ENCODE measurements at regions not wholly inside any gene's neighbourhood (a gene's known extent, or its start where the extent isn't known, plus 50 kb on each side); places are given as distances from the start of the nearest gene placed in this dataset.

- Histone ChIP-seq H3K79me2 (ENCODE audit: control insufficient read depth, insufficient read depth, low read length) (peaks cover 16% of the 10 kb centered on the region), H3K4me3 (ENCODE audit: low read length) (no peak overlapping the region), H3K79me1 (ENCODE audit: low read length) (peaks cover 6% of the 10 kb centered on the region), H4K5ac (ENCODE audit: low read length) (no peak overlapping the region), H4K8ac (ENCODE audit: low read depth, low read length) (no peak overlapping the region), H3K56ac (ENCODE audit: low read length) (no peak overlapping the region), H2BK120ac (ENCODE audit: low read depth, low read length) (no peak overlapping the region), H3K36me3 (ENCODE audit: control insufficient read depth, insufficient read depth, low read length) (no peaks in the 10 kb centered on the region), H3K4ac (ENCODE audit: low read depth, low read length) (no peak overlapping the region), H3K18ac (ENCODE audit: low read length) (no peak overlapping the region), H3K4me2 (ENCODE audit: low read length) (no peak overlapping the region), H3K9ac (ENCODE audit: low read length) (no peak overlapping the region), H2BK5ac (ENCODE audit: low read length) (no peak overlapping the region), H2BK15ac (replicated peaks; ENCODE audit: low read depth) (no peak overlapping the region), H3K27ac (ENCODE audit: low read depth, low read length) (no peak overlapping the region), H3K23ac (ENCODE audit: low read length) (no peak overlapping the region), H3K27me3 (ENCODE audit: insufficient read depth, low read length, poor library complexity) (no peaks in the 10 kb centered on the region), H3K4me1 (ENCODE audit: control insufficient read depth, low read depth, low read length) (peaks cover 2% of the 10 kb centered on the region), H2AK5ac (ENCODE audit: low read length) (no peak overlapping the region)
- DNase-seq, result no peak
- WGBS (ENCODE audit: extremely low coverage, insufficient coverage, low lambda C conversion rate), result no CpG with 5 or more reads among the region's 4 CpGs
These were observed 60.3 kb downstream of the UTRN start for GRCh38 chr6:144345451-144345850.

- Histone ChIP-seq H3K4me1 (ENCODE audit: control insufficient read depth, low read depth, low read length) (peaks cover 2% of the 10 kb centered on the region), H3K56ac (ENCODE audit: low read length) (no peak overlapping the region), H4K8ac (ENCODE audit: low read depth, low read length) (no peak overlapping the region), H3K4ac (ENCODE audit: low read depth, low read length) (no peak overlapping the region), H3K79me2 (ENCODE audit: control insufficient read depth, insufficient read depth, low read length) (peaks cover 17% of the 10 kb centered on the region), H2AK5ac (ENCODE audit: low read length) (no peak overlapping the region), H3K79me1 (ENCODE audit: low read length) (peaks cover 9% of the 10 kb centered on the region), H2BK15ac (replicated peaks; ENCODE audit: low read depth) (no peak overlapping the region), H3K4me3 (ENCODE audit: low read length) (no peak overlapping the region), H3K27ac (ENCODE audit: low read depth, low read length) (no peak overlapping the region), H4K5ac (ENCODE audit: low read length) (no peak overlapping the region), H3K18ac (ENCODE audit: low read length) (no peak overlapping the region), H3K23ac (ENCODE audit: low read length) (no peak overlapping the region), H2BK5ac (ENCODE audit: low read length) (no peak overlapping the region), H3K36me3 (ENCODE audit: control insufficient read depth, insufficient read depth, low read length) (no peaks in the 10 kb centered on the region), H3K4me2 (ENCODE audit: low read length) (no peak overlapping the region), H2BK120ac (ENCODE audit: low read depth, low read length) (no peak overlapping the region), H3K27me3 (ENCODE audit: insufficient read depth, low read length, poor library complexity) (no peaks in the 10 kb centered on the region), H3K9ac (ENCODE audit: low read length) (no peak overlapping the region)
- WGBS (ENCODE audit: extremely low coverage, insufficient coverage, low lambda C conversion rate), result 100% methylated on average over 1 of the region's 11 CpGs
- peak; percentile 55 for DNase-seq
These were observed 61.7 kb downstream of the UTRN start for GRCh38 chr6:144346719-144347447.

- H3K79me2 ChIP-seq (ENCODE audit: control insufficient read depth, insufficient read depth, low read length), result peaks cover 19% of the 10 kb centered on the region
- peaks cover 2% of the 10 kb centered on the region for H3K4me1 ChIP-seq (ENCODE audit: control insufficient read depth, low read depth, low read length)
- H4K5ac ChIP-seq (ENCODE audit: low read length), result no peak overlapping the region
- no peak overlapping the region for H3K56ac ChIP-seq (ENCODE audit: low read length)
- no peak overlapping the region for H3K9ac ChIP-seq (ENCODE audit: low read length)
- H2BK15ac ChIP-seq (replicated peaks; ENCODE audit: low read depth), result no peak overlapping the region
- H3K18ac ChIP-seq (ENCODE audit: low read length), result no peak overlapping the region
- no peak overlapping the region for H2BK5ac ChIP-seq (ENCODE audit: low read length)
- H3K4ac ChIP-seq (ENCODE audit: low read depth, low read length), result no peak overlapping the region
- peaks cover 8% of the 10 kb centered on the region for H3K79me1 ChIP-seq (ENCODE audit: low read length)
- H3K4me2 ChIP-seq (ENCODE audit: low read length), result no peak overlapping the region
- no peak overlapping the region for H3K27ac ChIP-seq (ENCODE audit: low read depth, low read length)
- no peak overlapping the region for H3K23ac ChIP-seq (ENCODE audit: low read length)
- no peak overlapping the region for H2BK120ac ChIP-seq (ENCODE audit: low read depth, low read length)
- no peak overlapping the region for H4K8ac ChIP-seq (ENCODE audit: low read depth, low read length)
- no peak for DNase-seq
- no peak overlapping the region for H3K4me3 ChIP-seq (ENCODE audit: low read length)
- H3K36me3 ChIP-seq (ENCODE audit: control insufficient read depth, insufficient read depth, low read length), result no peaks in the 10 kb centered on the region
- H2AK5ac ChIP-seq (ENCODE audit: low read length), result no peak overlapping the region
- no peaks in the 10 kb centered on the region for H3K27me3 ChIP-seq (ENCODE audit: insufficient read depth, low read length, poor library complexity)
These were observed 62.3 kb downstream of the UTRN start for GRCh38 chr6:144347448-144347759.

GRCh38 chr6:144347933-144348332, 62.8 kb downstream of the UTRN start:
- WGBS (ENCODE audit: extremely low coverage, insufficient coverage, low lambda C conversion rate), result no CpG with 5 or more reads among the region's 5 CpGs
- H3K79me2 ChIP-seq (ENCODE audit: control insufficient read depth, insufficient read depth, low read length), result peaks cover 19% of the 10 kb centered on the region
- no peaks in the 10 kb centered on the region for H3K36me3 ChIP-seq (ENCODE audit: control insufficient read depth, insufficient read depth, low read length)
- DNase-seq, result peak; percentile 63
- H3K56ac ChIP-seq (ENCODE audit: low read length), result no peak overlapping the region
- no peak overlapping the region for H4K8ac ChIP-seq (ENCODE audit: low read depth, low read length)
- H3K9ac ChIP-seq (ENCODE audit: low read length), result no peak overlapping the region
- H3K27ac ChIP-seq (ENCODE audit: low read depth, low read length), result no peak overlapping the region
- no peak overlapping the region for H2BK5ac ChIP-seq (ENCODE audit: low read length)
- no peak overlapping the region for H2AK5ac ChIP-seq (ENCODE audit: low read length)
- H3K79me1 ChIP-seq (ENCODE audit: low read length), result peaks cover 8% of the 10 kb centered on the region
- H3K4me2 ChIP-seq (ENCODE audit: low read length), result no peak overlapping the region
- no peak overlapping the region for H4K5ac ChIP-seq (ENCODE audit: low read length)
- H3K18ac ChIP-seq (ENCODE audit: low read length), result no peak overlapping the region
- H3K23ac ChIP-seq (ENCODE audit: low read length), result no peak overlapping the region
- H3K4me1 ChIP-seq (ENCODE audit: control insufficient read depth, low read depth, low read length), result peaks cover 2% of the 10 kb centered on the region
- no peak overlapping the region for H2BK15ac ChIP-seq (replicated peaks; ENCODE audit: low read depth)
- no peak overlapping the region for H2BK120ac ChIP-seq (ENCODE audit: low read depth, low read length)
- H3K4me3 ChIP-seq (ENCODE audit: low read length), result no peak overlapping the region
- H3K4ac ChIP-seq (ENCODE audit: low read depth, low read length), result no peak overlapping the region
- H3K27me3 ChIP-seq (ENCODE audit: insufficient read depth, low read length, poor library complexity), result no peaks in the 10 kb centered on the region

- Histone ChIP-seq H2BK15ac (replicated peaks; ENCODE audit: low read depth) (no peak overlapping the region), H3K18ac (ENCODE audit: low read length) (no peak overlapping the region), H3K4ac (ENCODE audit: low read depth, low read length) (no peak overlapping the region), H3K9ac (ENCODE audit: low read length) (no peak overlapping the region), H3K79me2 (ENCODE audit: control insufficient read depth, insufficient read depth, low read length) (peaks cover 23% of the 10 kb centered on the region), H4K5ac (ENCODE audit: low read length) (no peak overlapping the region), H3K23ac (ENCODE audit: low read length) (no peak overlapping the region), H3K4me3 (ENCODE audit: low read length) (no peak overlapping the region), H2AK5ac (ENCODE audit: low read length) (no peak overlapping the region), H3K27me3 (ENCODE audit: insufficient read depth, low read length, poor library complexity) (no peaks in the 10 kb centered on the region), H3K36me3 (ENCODE audit: control insufficient read depth, insufficient read depth, low read length) (no peaks in the 10 kb centered on the region), H3K27ac (ENCODE audit: low read depth, low read length) (no peak overlapping the region), H2BK120ac (ENCODE audit: low read depth, low read length) (no peak overlapping the region), H4K8ac (ENCODE audit: low read depth, low read length) (no peak overlapping the region), H3K56ac (ENCODE audit: low read length) (no peak overlapping the region), H3K4me2 (ENCODE audit: low read length) (no peak overlapping the region), H3K4me1 (ENCODE audit: control insufficient read depth, low read depth, low read length) (peaks cover 2% of the 10 kb centered on the region), H3K79me1 (ENCODE audit: low read length) (peaks cover 12% of the 10 kb centered on the region), H2BK5ac (ENCODE audit: low read length) (no peak overlapping the region)
- no peak for DNase-seq
- no CpG with 5 or more reads among the region's 8 CpGs for WGBS (ENCODE audit: extremely low coverage, insufficient coverage, low lambda C conversion rate)
These were observed 64.8 kb downstream of the UTRN start for GRCh38 chr6:144349690-144350527.
